ENCODE measurements at regions not wholly inside any gene's neighbourhood (a gene's known extent, or its start where the extent isn't known, plus 50 kb on each side); places are given as distances from the start of the nearest gene placed in this dataset.

DNA sequence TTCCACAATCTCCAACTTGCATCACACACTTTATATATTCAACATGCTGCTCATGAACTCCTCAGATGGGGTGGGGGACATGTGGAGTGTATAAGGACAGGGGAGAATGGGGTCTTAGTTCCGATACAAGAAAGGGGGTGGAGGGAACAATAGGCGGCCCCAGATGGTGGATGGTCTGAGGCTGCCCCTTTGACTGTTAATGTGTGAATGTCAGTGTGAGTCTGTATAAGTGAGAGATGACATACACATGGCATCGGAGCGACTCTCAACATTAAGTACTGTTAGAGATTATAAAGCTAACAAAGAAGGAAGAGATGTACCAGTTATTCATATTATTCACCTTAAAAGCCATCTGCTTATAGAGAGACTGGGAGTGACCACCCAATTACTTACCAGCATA lies 193.1 kb downstream of the AXIN2 start:
- no peak for TF ChIP-seq POLR2A (IDR thresholded peaks at IDR 0.05)
- TF ChIP-seq, protein P1, sequence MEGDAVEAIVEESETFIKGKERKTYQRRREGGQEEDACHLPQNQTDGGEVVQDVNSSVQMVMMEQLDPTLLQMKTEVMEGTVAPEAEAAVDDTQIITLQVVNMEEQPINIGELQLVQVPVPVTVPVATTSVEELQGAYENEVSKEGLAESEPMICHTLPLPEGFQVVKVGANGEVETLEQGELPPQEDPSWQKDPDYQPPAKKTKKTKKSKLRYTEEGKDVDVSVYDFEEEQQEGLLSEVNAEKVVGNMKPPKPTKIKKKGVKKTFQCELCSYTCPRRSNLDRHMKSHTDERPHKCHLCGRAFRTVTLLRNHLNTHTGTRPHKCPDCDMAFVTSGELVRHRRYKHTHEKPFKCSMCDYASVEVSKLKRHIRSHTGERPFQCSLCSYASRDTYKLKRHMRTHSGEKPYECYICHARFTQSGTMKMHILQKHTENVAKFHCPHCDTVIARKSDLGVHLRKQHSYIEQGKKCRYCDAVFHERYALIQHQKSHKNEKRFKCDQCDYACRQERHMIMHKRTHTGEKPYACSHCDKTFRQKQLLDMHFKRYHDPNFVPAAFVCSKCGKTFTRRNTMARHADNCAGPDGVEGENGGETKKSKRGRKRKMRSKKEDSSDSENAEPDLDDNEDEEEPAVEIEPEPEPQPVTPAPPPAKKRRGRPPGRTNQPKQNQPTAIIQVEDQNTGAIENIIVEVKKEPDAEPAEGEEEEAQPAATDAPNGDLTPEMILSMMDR (IDR thresholded peaks at IDR 0.05), result no peak
- TF ChIP-seq POLR2AphosphoS5 (IDR thresholded peaks at IDR 0.05; ENCODE audit: insufficient read depth in 1 of 2, low read depth in 1 of 2), result no peak

Measured in vagina (tissue), 2 donors.